ENCODE measurements at regions not wholly inside any gene's neighbourhood (a gene's known extent, or its start where the extent isn't known, plus 50 kb on each side); places are given as distances from the start of the nearest gene placed in this dataset.
A peak's percentile ranks its signal among the peaks of the same experiment; 100 is the strongest.

GRCh38 chr1:204806943-204807687 is 63.5 kb upstream of the NFASC start:
- TF ChIP-seq CTCF (conservative IDR thresholded peaks at IDR 0.05; ENCODE audit: low read length), result peak; percentile 82
- peak overlapping the region; percentile 70 for H3K4me3 ChIP-seq (ENCODE audit: low read length)
- DNase-seq (ENCODE audit: low read depth), result peak; percentile 64

DNA sequence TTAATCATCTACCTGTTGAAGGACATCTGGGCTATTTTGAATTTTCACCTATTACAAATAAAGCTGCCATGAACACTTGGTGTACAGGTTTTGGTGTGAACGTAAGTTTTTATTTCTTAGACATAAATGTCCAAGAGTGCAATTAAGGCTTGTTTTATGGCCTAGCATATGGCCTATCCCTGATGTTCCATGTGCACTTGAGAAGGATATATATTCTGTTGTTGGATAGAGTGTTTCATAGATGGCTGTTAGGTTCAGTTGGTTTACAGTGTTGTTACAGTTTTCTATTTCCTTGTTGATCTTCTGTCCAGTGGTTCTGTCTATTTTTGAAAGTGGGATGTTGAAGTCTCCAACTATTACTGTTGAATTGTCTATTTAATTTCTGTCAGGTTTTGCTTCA is 61.2 kb upstream of the NFASC start:
- no peak for TF ChIP-seq CTCF (conservative IDR thresholded peaks at IDR 0.05; ENCODE audit: low read length)
- no peak overlapping the region for H3K4me3 ChIP-seq (ENCODE audit: low read length)
- no peak for DNase-seq (ENCODE audit: low read depth)

DNA sequence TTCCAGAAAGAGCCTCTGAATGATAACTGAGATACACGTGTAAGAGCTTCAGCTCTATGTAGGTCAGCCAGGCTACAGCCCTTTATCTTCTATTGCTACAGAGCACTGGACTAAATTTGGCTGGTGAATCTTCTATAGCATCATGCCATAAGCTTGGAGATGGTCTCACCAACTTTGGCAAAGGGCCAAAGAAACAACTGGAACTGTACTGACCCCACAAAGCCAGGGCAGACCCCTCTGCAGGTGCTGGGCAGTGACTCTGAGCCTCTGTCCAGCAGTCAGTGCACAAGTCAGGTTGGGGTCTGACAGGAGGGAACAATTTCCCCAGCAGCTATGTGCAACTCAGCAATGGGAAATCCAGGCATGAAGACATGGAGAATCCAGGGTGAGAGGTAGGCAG is 57.8 kb upstream of the NFASC start:
- DNase-seq (ENCODE audit: low read depth), result no peak
- no peak overlapping the region for H3K4me3 ChIP-seq (ENCODE audit: low read length)
- TF ChIP-seq CTCF (conservative IDR thresholded peaks at IDR 0.05; ENCODE audit: low read length), result no peak

- DNase-seq (ENCODE audit: low read depth), result no peak
- TF ChIP-seq CTCF (conservative IDR thresholded peaks at IDR 0.05; ENCODE audit: low read length), result no peak
- H3K4me3 ChIP-seq (ENCODE audit: low read length), result no peak overlapping the region
Measured at GRCh38 chr1:204813522-204813921, 57.1 kb upstream of the NFASC start.

- TF ChIP-seq CTCF (conservative IDR thresholded peaks at IDR 0.05; ENCODE audit: low read length), result no peak
- no peak overlapping the region for H3K4me3 ChIP-seq (ENCODE audit: low read length)
- DNase-seq (ENCODE audit: low read depth), result no peak
Measured at GRCh38 chr1:204814166-204814884, 56.3 kb upstream of the NFASC start.

DNA sequence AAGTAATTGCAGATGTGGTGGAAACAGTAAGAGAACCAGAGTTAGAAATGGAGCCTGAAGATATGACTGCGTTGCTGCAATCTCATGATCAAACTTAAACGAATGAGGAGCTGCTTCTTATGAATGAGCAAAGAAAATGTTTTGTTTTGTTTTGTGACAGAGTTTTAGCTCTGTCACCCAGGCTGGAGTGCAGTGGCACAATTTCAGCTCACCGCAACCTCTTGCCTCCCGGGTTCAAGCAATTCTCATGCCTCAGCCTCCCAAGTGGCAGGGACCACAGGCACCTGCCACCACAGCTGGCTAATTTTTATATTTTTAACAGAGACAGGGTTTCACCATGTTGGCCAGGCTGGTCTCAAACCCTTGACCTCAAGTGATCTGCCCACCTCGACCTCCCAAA is 53.3 kb upstream of the NFASC start:
- no peak overlapping the region for H3K4me3 ChIP-seq (ENCODE audit: low read length)
- no peak for TF ChIP-seq CTCF (conservative IDR thresholded peaks at IDR 0.05; ENCODE audit: low read length)
- no peak for DNase-seq (ENCODE audit: low read depth)

DNA sequence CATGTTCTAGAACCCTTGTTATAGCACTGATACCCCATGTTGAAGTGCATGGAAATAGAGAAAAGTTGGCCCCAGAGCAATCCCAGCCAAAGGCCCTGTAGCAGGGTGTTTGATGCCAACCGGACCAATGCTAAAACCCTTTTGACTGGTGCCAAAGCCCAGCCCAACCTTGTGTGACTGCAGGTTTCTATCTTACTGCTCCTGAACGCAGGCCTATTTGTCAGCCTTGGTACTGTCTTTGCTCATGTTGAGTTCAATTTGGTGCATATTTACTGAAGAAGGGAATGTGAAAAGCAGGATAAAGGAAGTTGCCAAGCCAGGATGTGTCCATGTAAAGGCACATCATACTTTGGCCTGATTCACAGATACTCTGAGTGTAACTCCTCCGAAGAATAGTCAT is 51.7 kb upstream of the NFASC start:
- no peak overlapping the region for H3K4me3 ChIP-seq (ENCODE audit: low read length)
- no peak for TF ChIP-seq CTCF (conservative IDR thresholded peaks at IDR 0.05; ENCODE audit: low read length)
- DNase-seq (ENCODE audit: low read depth), result no peak
